PFSK-1 (cell line): ENCODE measurements at regions not wholly inside any gene's neighbourhood (a gene's known extent, or its start where the extent isn't known, plus 50 kb on each side); places are given as distances from the start of the nearest gene placed in this dataset.

Source experiments
- FOXP2 ChIP-seq: optimal IDR thresholded peaks from 2 replicates; pipeline ENCODE3; 2011; ENCODE audit warnings: borderline replicate concordance, control low read depth, inconsistent platforms; ENCODE audit not compliant: insufficient read depth; ENCODE audit errors: extremely low read length, extremely low read depth
- POLR2AphosphoS5 ChIP-seq: IDR thresholded peaks from 2 replicates; pipeline ENCODE4 v1.6.1; 2012; ENCODE audit warnings: low read depth, mild to moderate bottlenecking, control low read depth, low read length, moderate library complexity
- SIN3A ChIP-seq: IDR thresholded peaks from 2 replicates; pipeline ENCODE4 v1.6.1; 2012; ENCODE audit warnings: mild to moderate bottlenecking, low read length, moderate library complexity, borderline replicate concordance; ENCODE audit not compliant: insufficient read depth
- TAF1 ChIP-seq: IDR thresholded peaks from 2 replicates; pipeline ENCODE4 v1.6.1; 2012; ENCODE audit warnings: low read length, control low read depth, borderline replicate concordance; ENCODE audit not compliant: insufficient read depth

DNA sequence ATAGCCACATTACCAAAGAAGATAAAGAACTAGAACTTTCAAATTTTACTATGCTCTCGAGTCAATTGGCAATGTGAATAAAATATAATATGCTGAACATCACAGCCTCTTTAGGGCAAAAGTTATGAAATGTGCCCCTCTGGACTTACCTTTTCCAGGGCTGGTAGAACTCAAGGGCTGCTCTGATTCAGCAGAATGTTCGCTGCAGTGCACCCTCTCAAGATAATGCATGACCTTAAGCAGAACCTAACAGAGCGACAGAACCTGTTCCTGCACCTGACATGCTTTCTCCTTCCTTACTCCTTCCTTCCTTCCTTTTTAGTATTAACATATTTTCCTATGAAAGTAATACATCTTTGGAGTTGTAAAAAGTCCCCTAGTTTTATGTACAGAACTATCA lies 65.4 kb upstream of the STXBP5 start:
- TF ChIP-seq POLR2AphosphoS5 (no peak), SIN3A (no peak), FOXP2 (no peak), TAF1 (no peak)
